ENCODE measurements at regions not wholly inside any gene's neighbourhood (a gene's known extent, or its start where the extent isn't known, plus 50 kb on each side); places are given as distances from the start of the nearest gene placed in this dataset.

DNA sequence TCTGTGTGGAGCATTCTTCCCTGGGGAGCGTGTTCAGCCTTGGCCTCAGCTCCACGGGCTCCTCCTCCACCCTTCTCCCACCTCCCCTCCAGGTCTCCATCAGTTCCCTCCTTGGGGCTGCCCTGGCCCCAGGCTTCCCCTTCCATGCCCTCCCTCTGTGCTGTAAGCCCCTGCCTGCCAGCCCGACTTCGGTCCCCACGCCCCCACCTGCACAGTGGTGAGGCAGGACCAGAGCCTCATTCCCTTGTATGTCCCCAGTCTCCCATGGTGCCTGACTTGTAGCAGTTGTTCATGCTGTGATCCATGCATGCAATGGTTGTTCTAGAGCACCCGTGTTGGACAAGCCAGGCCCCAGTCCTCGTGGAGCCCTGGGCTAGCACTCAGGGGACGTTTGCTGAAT, 199.4 kb downstream of the RBFOX3 start:
- Histone ChIP-seq H3K9me3 (ENCODE audit: low read depth) (no peaks in the 10 kb centered on the region), H3K36me3 (ENCODE audit: low read depth) (no peaks in the 10 kb centered on the region), H3K4me1 (ENCODE audit: insufficient read depth) (no peaks in the 10 kb centered on the region), H3F3A (ENCODE audit: insufficient read depth) (no peaks in the 10 kb centered on the region), H3K4me2 (ENCODE audit: unreplicated experiment) (no peak overlapping the region), H2AFZ (no peak overlapping the region), H3K79me2 (ENCODE audit: insufficient read depth) (no peaks in the 10 kb centered on the region), H3K9me2 (ENCODE audit: insufficient read depth) (no peaks in the 10 kb centered on the region), H3K27me3 (replicated peaks; ENCODE audit: insufficient read depth) (peaks cover 36% of the 10 kb centered on the region), H4K20me1 (ENCODE audit: insufficient read depth) (no peaks in the 10 kb centered on the region), H3K27ac (no peak overlapping the region), H3K4me3 (no peak overlapping the region), H3K9ac (no peak overlapping the region)
- TF ChIP-seq EZH2phosphoT487 (IDR thresholded peaks at IDR 0.05; ENCODE audit: insufficient read depth, low read depth) (no peak), EZH2 (IDR thresholded peaks at IDR 0.05; ENCODE audit: insufficient read depth, poor library complexity, severe bottlenecking) (no peak)
- in situ Hi-C loops (cut with MboI): no loop called here
- DNase-seq: no peak
- 37 to 38% methylated on average over 6 to 8 of the region's 8 CpGs for WGBS, 2 experiments (ENCODE audit: low coverage in 1 of 2, low lambda C conversion rate in 2 of 2, missing lambda C conversion rate in 2 of 2)

DNA sequence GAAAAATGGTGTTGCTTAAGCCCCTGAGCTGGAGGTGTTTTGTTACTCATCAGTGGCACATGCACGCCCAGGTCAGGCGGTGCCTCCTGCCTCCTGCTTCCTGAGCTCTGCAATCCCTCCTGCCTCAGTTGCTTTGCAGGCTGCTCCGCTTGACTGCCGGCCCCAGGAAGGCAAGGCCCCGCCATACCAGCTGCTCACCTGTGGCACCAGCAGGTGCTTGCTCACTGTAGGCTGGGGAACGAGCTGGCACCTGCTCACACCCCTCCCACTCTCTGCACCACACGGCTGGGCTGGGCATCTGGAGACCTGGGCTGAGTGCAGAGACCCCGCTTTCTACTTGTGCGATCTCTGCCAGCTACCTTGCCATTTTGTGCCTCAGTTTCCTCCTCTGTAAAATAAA, 200.2 kb downstream of the RBFOX3 start:
- no peaks in the 10 kb centered on the region for H3K4me1 ChIP-seq (ENCODE audit: insufficient read depth)
- in situ Hi-C loops (cut with MboI): no loop called here
- H3K36me3 ChIP-seq (ENCODE audit: low read depth): no peaks in the 10 kb centered on the region
- H3K4me2 ChIP-seq (ENCODE audit: unreplicated experiment): no peak overlapping the region
- 48 to 56% methylated on average over 9 of the region's 9 CpGs for WGBS, 2 experiments (ENCODE audit: low coverage in 1 of 2, low lambda C conversion rate in 2 of 2, missing lambda C conversion rate in 2 of 2)
- peaks cover 42% of the 10 kb centered on the region for H3K27me3 ChIP-seq (replicated peaks; ENCODE audit: insufficient read depth)
- no peak overlapping the region for H3K9ac ChIP-seq
- no peaks in the 10 kb centered on the region for H3K9me3 ChIP-seq (ENCODE audit: low read depth)
- no peaks in the 10 kb centered on the region for H3K9me2 ChIP-seq (ENCODE audit: insufficient read depth)
- H3F3A ChIP-seq (ENCODE audit: insufficient read depth): no peaks in the 10 kb centered on the region
- DNase-seq: no peak
- H3K27ac ChIP-seq: no peak overlapping the region
- H3K79me2 ChIP-seq (ENCODE audit: insufficient read depth): no peaks in the 10 kb centered on the region
- H2AFZ ChIP-seq: no peak overlapping the region
- H3K4me3 ChIP-seq: no peak overlapping the region
- TF ChIP-seq EZH2 (IDR thresholded peaks at IDR 0.05; ENCODE audit: insufficient read depth, poor library complexity, severe bottlenecking) (no peak), EZH2phosphoT487 (IDR thresholded peaks at IDR 0.05; ENCODE audit: insufficient read depth, low read depth) (no peak)
- no peaks in the 10 kb centered on the region for H4K20me1 ChIP-seq (ENCODE audit: insufficient read depth)

- peaks cover 24% of the 10 kb centered on the region for H3K27me3 ChIP-seq (replicated peaks; ENCODE audit: insufficient read depth)
- no peak overlapping the region for H3K27ac ChIP-seq
- no peak overlapping the region for H2AFZ ChIP-seq
- no peaks in the 10 kb centered on the region for H3K9me2 ChIP-seq (ENCODE audit: insufficient read depth)
- no peak for DNase-seq
- no peaks in the 10 kb centered on the region for H3K4me1 ChIP-seq (ENCODE audit: insufficient read depth)
- in situ Hi-C loops (cut with MboI): no loop called here
- no peaks in the 10 kb centered on the region for H3F3A ChIP-seq (ENCODE audit: insufficient read depth)
- no peaks in the 10 kb centered on the region for H4K20me1 ChIP-seq (ENCODE audit: insufficient read depth)
- no peak overlapping the region for H3K4me2 ChIP-seq (ENCODE audit: unreplicated experiment)
- no peaks in the 10 kb centered on the region for H3K79me2 ChIP-seq (ENCODE audit: insufficient read depth)
- H3K9me3 ChIP-seq (ENCODE audit: low read depth): no peaks in the 10 kb centered on the region
- no peaks in the 10 kb centered on the region for H3K36me3 ChIP-seq (ENCODE audit: low read depth)
- TF ChIP-seq EZH2 (IDR thresholded peaks at IDR 0.05; ENCODE audit: insufficient read depth, poor library complexity, severe bottlenecking) (no peak), EZH2phosphoT487 (IDR thresholded peaks at IDR 0.05; ENCODE audit: insufficient read depth, low read depth) (no peak)
- 25 to 26% methylated on average over 11 of the region's 11 CpGs for WGBS, 2 experiments (ENCODE audit: low coverage in 1 of 2, low lambda C conversion rate in 2 of 2, missing lambda C conversion rate in 2 of 2)
- no peak overlapping the region for H3K4me3 ChIP-seq
- H3K9ac ChIP-seq: no peak overlapping the region
Observed at GRCh38 chr17:79408251-79408650, 202.6 kb downstream of the RBFOX3 start.

GRCh38 chr17:79407385-79407784, 203.5 kb downstream of the RBFOX3 start:
- H3K4me2 ChIP-seq (ENCODE audit: unreplicated experiment): no peak overlapping the region
- no peaks in the 10 kb centered on the region for H4K20me1 ChIP-seq (ENCODE audit: insufficient read depth)
- no peaks in the 10 kb centered on the region for H3K79me2 ChIP-seq (ENCODE audit: insufficient read depth)
- H3K27me3 ChIP-seq (replicated peaks; ENCODE audit: insufficient read depth): peaks cover 24% of the 10 kb centered on the region
- H3K9ac ChIP-seq: no peak overlapping the region
- no peaks in the 10 kb centered on the region for H3F3A ChIP-seq (ENCODE audit: insufficient read depth)
- H3K9me3 ChIP-seq (ENCODE audit: low read depth): no peaks in the 10 kb centered on the region
- H3K27ac ChIP-seq: no peak overlapping the region
- H2AFZ ChIP-seq: no peak overlapping the region
- H3K9me2 ChIP-seq (ENCODE audit: insufficient read depth): no peaks in the 10 kb centered on the region
- DNase-seq: no peak
- H3K36me3 ChIP-seq (ENCODE audit: low read depth): no peaks in the 10 kb centered on the region
- WGBS, 2 experiments (ENCODE audit: low coverage in 1 of 2, low lambda C conversion rate in 2 of 2, missing lambda C conversion rate in 2 of 2): 4 to 6% methylated on average over 8 of the region's 8 CpGs
- TF ChIP-seq EZH2 (IDR thresholded peaks at IDR 0.05; ENCODE audit: insufficient read depth, poor library complexity, severe bottlenecking) (no peak), EZH2phosphoT487 (IDR thresholded peaks at IDR 0.05; ENCODE audit: insufficient read depth, low read depth) (no peak)
- no peak overlapping the region for H3K4me3 ChIP-seq
- in situ Hi-C loops (cut with MboI): no loop called here
- no peaks in the 10 kb centered on the region for H3K4me1 ChIP-seq (ENCODE audit: insufficient read depth)

DNA sequence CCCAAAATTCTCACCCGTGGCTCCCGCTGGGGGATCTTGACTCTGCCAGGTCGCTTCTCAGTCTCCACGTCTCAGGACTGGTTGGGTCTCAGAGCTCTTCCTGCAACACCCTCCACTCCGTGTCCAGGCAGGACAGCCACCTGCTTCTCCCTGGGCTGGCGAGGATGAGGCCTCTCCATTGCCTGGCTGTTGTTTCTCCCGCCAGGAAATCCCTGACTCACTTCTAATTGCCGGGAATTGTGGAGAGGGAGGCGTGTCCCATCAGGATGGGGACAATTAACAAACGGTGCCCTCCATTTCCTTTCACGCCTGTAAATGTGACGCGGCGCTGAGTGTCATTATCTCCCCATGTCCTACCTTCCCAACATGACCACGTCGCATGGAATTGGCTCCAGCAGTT, 204.5 kb downstream of the RBFOX3 start:
- Histone ChIP-seq H3K27ac (no peak overlapping the region), H3K9me3 (ENCODE audit: low read depth) (no peaks in the 10 kb centered on the region), H4K20me1 (ENCODE audit: insufficient read depth) (no peaks in the 10 kb centered on the region), H3K4me2 (ENCODE audit: unreplicated experiment) (no peak overlapping the region), H2AFZ (no peak overlapping the region), H3K79me2 (ENCODE audit: insufficient read depth) (no peaks in the 10 kb centered on the region), H3K9ac (no peak overlapping the region), H3K4me3 (no peak overlapping the region), H3K9me2 (ENCODE audit: insufficient read depth) (no peaks in the 10 kb centered on the region), H3K36me3 (ENCODE audit: low read depth) (no peaks in the 10 kb centered on the region), H3F3A (ENCODE audit: insufficient read depth) (no peaks in the 10 kb centered on the region), H3K4me1 (ENCODE audit: insufficient read depth) (no peaks in the 10 kb centered on the region), H3K27me3 (replicated peaks; ENCODE audit: insufficient read depth) (peaks cover 24% of the 10 kb centered on the region)
- DNase-seq: no peak
- TF ChIP-seq EZH2phosphoT487 (IDR thresholded peaks at IDR 0.05; ENCODE audit: insufficient read depth, low read depth): no peak
- no peak for TF ChIP-seq EZH2 (IDR thresholded peaks at IDR 0.05; ENCODE audit: insufficient read depth, poor library complexity, severe bottlenecking)
- 32 to 34% methylated on average over 16 of the region's 16 CpGs for WGBS, 2 experiments (ENCODE audit: low coverage in 1 of 2, low lambda C conversion rate in 2 of 2, missing lambda C conversion rate in 2 of 2)
- in situ Hi-C loops (cut with MboI): no loop called here

Data from GM23248 (cell line).